Activated CD8-positive, alpha-beta T cell treated with anti-CD3 and anti-CD28 coated beads for 36 hours (primary cell): ENCODE measurements at regions not wholly inside any gene's neighbourhood (a gene's known extent, or its start where the extent isn't known, plus 50 kb on each side); places are given as distances from the start of the nearest gene placed in this dataset.

Experiments used
- ATAC-seq: fragments of 200-7000 bp; cut with Tn5 transposase; one replicate; pipeline ENCODE4 v1.10.0; 2021; ENCODE audit warnings: mild to moderate bottlenecking, moderate library complexity
- CTCF ChIA-PET: fragments of 350-600 bp; sonication (Branson Sonifier 250); formaldehyde crosslinking; loops from one replicate; lab custom pipeline; 2021; ENCODE audit warnings: antibody characterized with exemption; lab: Charles Lee
- POLR2A ChIA-PET: fragments of 350-600 bp; sonication (Branson Sonifier 250); formaldehyde crosslinking; loops from one replicate; lab custom pipeline; 2021; ENCODE audit warnings: antibody characterized with exemption; lab: Charles Lee
- DNase-seq: peaks from one replicate; pipeline ENCODE4 v3.0.0-alpha.2; 2020
- H3K27ac Mint-ChIP-seq: one replicate; pipeline ENCODE4 v1.8.0; 2021; ENCODE audit warnings: mild to moderate bottlenecking, mixed read lengths
- H3K27me3 Mint-ChIP-seq: one replicate; pipeline ENCODE4 v1.8.0; 2021; ENCODE audit warnings: mixed read lengths
- H3K36me3 Mint-ChIP-seq: one replicate; pipeline ENCODE4 v1.8.0; 2021; ENCODE audit warnings: low read depth, mixed read lengths
- H3K4me1 Mint-ChIP-seq: one replicate; pipeline ENCODE4 v1.8.0; 2021; ENCODE audit warnings: low read depth, mixed read lengths
- H3K4me3 Mint-ChIP-seq: one replicate; pipeline ENCODE4 v1.8.0; 2021; ENCODE audit warnings: mild to moderate bottlenecking, moderate library complexity, mixed read lengths
- H3K9me3 Mint-ChIP-seq: one replicate; pipeline ENCODE4 v1.8.0; 2021; ENCODE audit warnings: mixed read lengths
- intact Hi-C: fragments of 100-400 bp; cut with micrococcal nuclease; formaldehyde crosslinking; loops from one replicate; pipeline ENCODE4 v1.10.0; 2022
- TF ChIP-seq, protein P1 (sequence below): fragments of 200-600 bp; IDR thresholded peaks from one replicate; pipeline ENCODE4 v1.8.0; 2022; ENCODE audit warnings: antibody characterized with exemption, mild to moderate bottlenecking

GRCh38 chr9:107633406-107633805 is 143.8 kb upstream of the KLF4 start:
- no peaks in the 10 kb centered on the region for H3K36me3 Mint-ChIP-seq
- intact Hi-C loops: no loop called here
- H3K4me1 Mint-ChIP-seq: peaks cover 3% of the 10 kb centered on the region
- no peak for DNase-seq
- ChIA-PET CTCF (no interaction called here), POLR2A (no interaction called here)
- ATAC-seq: no peak
- TF ChIP-seq, protein P1, sequence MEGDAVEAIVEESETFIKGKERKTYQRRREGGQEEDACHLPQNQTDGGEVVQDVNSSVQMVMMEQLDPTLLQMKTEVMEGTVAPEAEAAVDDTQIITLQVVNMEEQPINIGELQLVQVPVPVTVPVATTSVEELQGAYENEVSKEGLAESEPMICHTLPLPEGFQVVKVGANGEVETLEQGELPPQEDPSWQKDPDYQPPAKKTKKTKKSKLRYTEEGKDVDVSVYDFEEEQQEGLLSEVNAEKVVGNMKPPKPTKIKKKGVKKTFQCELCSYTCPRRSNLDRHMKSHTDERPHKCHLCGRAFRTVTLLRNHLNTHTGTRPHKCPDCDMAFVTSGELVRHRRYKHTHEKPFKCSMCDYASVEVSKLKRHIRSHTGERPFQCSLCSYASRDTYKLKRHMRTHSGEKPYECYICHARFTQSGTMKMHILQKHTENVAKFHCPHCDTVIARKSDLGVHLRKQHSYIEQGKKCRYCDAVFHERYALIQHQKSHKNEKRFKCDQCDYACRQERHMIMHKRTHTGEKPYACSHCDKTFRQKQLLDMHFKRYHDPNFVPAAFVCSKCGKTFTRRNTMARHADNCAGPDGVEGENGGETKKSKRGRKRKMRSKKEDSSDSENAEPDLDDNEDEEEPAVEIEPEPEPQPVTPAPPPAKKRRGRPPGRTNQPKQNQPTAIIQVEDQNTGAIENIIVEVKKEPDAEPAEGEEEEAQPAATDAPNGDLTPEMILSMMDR: no peak
- H3K9me3 Mint-ChIP-seq: no peaks in the 10 kb centered on the region
- no peak overlapping the region for H3K27ac Mint-ChIP-seq
- no peak overlapping the region for H3K4me3 Mint-ChIP-seq
- peaks cover 26% of the 10 kb centered on the region for H3K27me3 Mint-ChIP-seq

GRCh38 chr9:107632661-107633060 is 143.1 kb upstream of the KLF4 start:
- intact Hi-C loops: no loop called here
- Mint-ChIP-seq H3K4me3 (no peak overlapping the region), H3K27ac (no peak overlapping the region), H3K27me3 (peaks cover 22% of the 10 kb centered on the region), H3K36me3 (no peaks in the 10 kb centered on the region), H3K4me1 (no peaks in the 10 kb centered on the region), H3K9me3 (no peaks in the 10 kb centered on the region)
- CTCF ChIA-PET: no interaction called here
- TF ChIP-seq, protein P1: no peak
- POLR2A ChIA-PET: no interaction called here
- no peak for ATAC-seq
- DNase-seq: no peak

DNA sequence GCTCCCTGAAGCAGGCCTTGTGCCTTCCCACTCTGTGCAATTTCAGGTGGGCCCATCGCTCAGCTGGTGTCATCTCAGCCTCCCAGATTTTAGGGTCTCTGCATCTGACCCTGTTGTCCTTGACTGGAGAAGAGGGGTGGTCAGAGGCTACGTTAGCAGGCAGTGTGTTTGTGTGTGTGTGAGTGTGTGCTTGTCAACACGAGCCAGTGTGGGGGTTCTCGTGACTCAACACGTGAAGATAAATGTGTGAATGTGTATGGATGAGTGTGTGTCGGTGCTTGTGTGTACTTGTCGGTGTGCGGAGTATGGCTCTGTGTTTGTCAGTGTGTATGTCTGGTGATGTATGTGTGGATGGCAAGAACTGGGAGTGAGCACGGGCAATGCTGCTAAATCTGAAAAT is 142.6 kb upstream of the KLF4 start:
- no peak for DNase-seq
- no peak overlapping the region for H3K27ac Mint-ChIP-seq
- H3K9me3 Mint-ChIP-seq: no peaks in the 10 kb centered on the region
- H3K27me3 Mint-ChIP-seq: peaks cover 22% of the 10 kb centered on the region
- TF ChIP-seq, protein P1: no peak
- ChIA-PET POLR2A (no interaction called here), CTCF (no interaction called here)
- no peak overlapping the region for H3K4me3 Mint-ChIP-seq
- H3K4me1 Mint-ChIP-seq: no peaks in the 10 kb centered on the region
- intact Hi-C loops: no loop called here
- H3K36me3 Mint-ChIP-seq: no peaks in the 10 kb centered on the region
- ATAC-seq: no peak

- Mint-ChIP-seq H3K4me3 (no peak overlapping the region), H3K27me3 (peaks cover 18% of the 10 kb centered on the region), H3K36me3 (no peaks in the 10 kb centered on the region), H3K9me3 (no peaks in the 10 kb centered on the region), H3K4me1 (no peaks in the 10 kb centered on the region), H3K27ac (no peak overlapping the region)
- ATAC-seq: no peak
- no peak for DNase-seq
- ChIA-PET POLR2A (no interaction called here), CTCF (no interaction called here)
- intact Hi-C loops: no loop called here
- TF ChIP-seq, protein P1: no peak
Measured at GRCh38 chr9:107631788-107632187, 142.2 kb upstream of the KLF4 start.

- Mint-ChIP-seq H3K9me3 (no peaks in the 10 kb centered on the region), H3K27me3 (peaks cover 2% of the 10 kb centered on the region), H3K36me3 (no peaks in the 10 kb centered on the region), H3K27ac (no peak overlapping the region), H3K4me3 (no peak overlapping the region), H3K4me1 (no peaks in the 10 kb centered on the region)
- no peak for ATAC-seq
- no peak for DNase-seq
- TF ChIP-seq, protein P1: no peak
- POLR2A ChIA-PET: no interaction called here
- intact Hi-C loops: no loop called here
- CTCF ChIA-PET: no interaction called here
Measured at GRCh38 chr9:107630156-107630555, 140.6 kb upstream of the KLF4 start.
